H1 (cell line): ENCODE measurements at regions not wholly inside any gene's neighbourhood (a gene's known extent, or its start where the extent isn't known, plus 50 kb on each side); places are given as distances from the start of the nearest gene placed in this dataset.

Experiments
- CTCF ChIA-PET: fragments of 300-600 bp; sonication (Branson Sonifier 250); formaldehyde crosslinking; loops from one replicate; lab custom pipeline; 2021; ENCODE audit not compliant: partially characterized antibody; lab: Charles Lee
- POLR2A ChIA-PET: fragments of 300-600 bp; sonication (Branson Sonifier 250); formaldehyde crosslinking; loops from one replicate; lab custom pipeline; 2021; ENCODE audit warnings: inconsistent platforms; ENCODE audit not compliant: partially characterized antibody; lab: Charles Lee
- DNase-seq, 2 experiments: peaks; one replicate each; pipeline versions ENCODE4 v3.0.0 to v3.0.0-alpha.2; 2010 to 2022; ENCODE audit warnings: low spot score in 2 of 2, low read depth in 1 of 2, mixed read lengths in 1 of 2
- FAIRE-seq: peaks from 2 replicates; lab custom pipeline; 2011; peaks lifted over from hg19 to GRCh38; lab: Jason Lieb, UNC
- H2AFZ ChIP-seq: 2 replicates; pipeline ENCODE4 v1.8.1; 2012; ENCODE audit warnings: low read length, inconsistent platforms
- H2AK5ac ChIP-seq: 2 replicates; pipeline ENCODE4 v1.6.1; 2013; ENCODE audit warnings: low read depth, low read length
- H2BK120ac ChIP-seq: replicated peaks from 2 replicates; pipeline ENCODE3; 2013; ENCODE audit warnings: low read depth, low read length, inconsistent platforms
- H2BK12ac ChIP-seq: 2 replicates; pipeline ENCODE4 v1.6.1; 2013; ENCODE audit warnings: low read depth, low read length
- H2BK15ac ChIP-seq: 2 replicates; pipeline ENCODE4 v1.6.1; 2013; ENCODE audit warnings: low read length
- H2BK20ac ChIP-seq: 2 replicates; pipeline ENCODE4 v1.6.1; 2013; ENCODE audit warnings: low read length
- H2BK5ac ChIP-seq: 2 replicates; pipeline ENCODE4 v1.6.1; 2013; ENCODE audit warnings: low read depth, low read length
- H3K14ac ChIP-seq: 2 replicates; pipeline ENCODE4 v1.6.1; 2013; ENCODE audit warnings: inconsistent platforms; ENCODE audit not compliant: insufficient read length
- H3K18ac ChIP-seq: 2 replicates; pipeline ENCODE4 v1.6.1; 2013; ENCODE audit warnings: low read length; ENCODE audit errors: extremely low read depth
- H3K23ac ChIP-seq: 2 replicates; pipeline ENCODE4 v1.6.1; 2013; ENCODE audit warnings: inconsistent platforms; ENCODE audit not compliant: insufficient read length
- H3K23me2 ChIP-seq: 2 replicates; pipeline ENCODE4 v1.6.1; 2013; ENCODE audit warnings: low read depth, low read length
- H3K27ac ChIP-seq: 2 replicates; pipeline ENCODE4 v1.6.1; 2011; ENCODE audit warnings: low read depth, low read length, inconsistent platforms
- H3K27me3 ChIP-seq, 4 experiments: replicated peaks in 1 of 4; 1 replicate in 1 of 4; 2 replicates in 3 of 4; pipeline versions ENCODE4 v1.6.1 to v1.8.1; 2011 to 2013; ENCODE audit warnings: low read length in 3 of 4, mild to moderate bottlenecking in 3 of 4, inconsistent platforms in 2 of 4, mixed read lengths in 2 of 4, moderate library complexity in 1 of 4; ENCODE audit not compliant: control insufficient read depth in 3 of 4, insufficient read depth in 3 of 4; ENCODE audit errors: extremely low read depth in 1 of 4
- H3K36me3 ChIP-seq, 4 experiments: 2 replicates each; pipeline versions ENCODE4 v1.6.1 to v1.8.1; 2011 to 2013; ENCODE audit warnings: mild to moderate bottlenecking in 4 of 4, low read length in 3 of 4, moderate library complexity in 2 of 4, control low read depth in 1 of 4, inconsistent platforms in 1 of 4; ENCODE audit not compliant: insufficient read depth in 4 of 4, control insufficient read depth in 2 of 4
- H3K4ac ChIP-seq: replicated peaks from 2 replicates; pipeline ENCODE3; 2013; ENCODE audit warnings: low read length, low read depth, mixed read lengths, inconsistent platforms; ENCODE audit not compliant: insufficient read length
- H3K4me1 ChIP-seq, 4 experiments: replicated peaks in 1 of 4; 1 replicate in 1 of 4; 2 replicates in 3 of 4; pipeline versions ENCODE4 v1.6.1 to v1.8.1; 2011 to 2013; ENCODE audit warnings: low read length in 3 of 4, inconsistent platforms in 2 of 4, mixed read lengths in 1 of 4; ENCODE audit not compliant: insufficient read depth in 4 of 4, control insufficient read depth in 3 of 4
- H3K4me2 ChIP-seq, 2 experiments: 2 replicates each; pipeline versions ENCODE4 v1.6.1 to v1.8.1; 2011 to 2013; ENCODE audit warnings: low read depth in 2 of 2, low read length in 2 of 2, control low read depth in 1 of 2, inconsistent platforms in 1 of 2, mild to moderate bottlenecking in 1 of 2; ENCODE audit not compliant: insufficient read depth in 1 of 2
- H3K4me3 ChIP-seq, 4 experiments: fragments of 200-600, 300-600 bp in 1 of 4; sonication (generic), shearing (Covaris generic), sonication (Bioruptor Twin) in 1 of 4; 2 replicates each; pipeline versions ENCODE4 v1.5.1 to v1.8.1; 2011 to 2016; ENCODE audit warnings: low read length in 4 of 4, low read depth in 3 of 4, control low read depth in 2 of 4, inconsistent platforms in 2 of 4, mild to moderate bottlenecking in 2 of 4, mixed read lengths in 1 of 4, moderate library complexity in 1 of 4; ENCODE audit not compliant: insufficient read depth in 2 of 4; ENCODE audit errors: extremely low read depth in 1 of 4
- H3K56ac ChIP-seq: replicated peaks from 2 replicates; pipeline ENCODE3; 2013; ENCODE audit warnings: low read depth, mild to moderate bottlenecking, mixed read lengths, low read length, inconsistent platforms; ENCODE audit not compliant: insufficient read length
- H3K79me1 ChIP-seq: 2 replicates; pipeline ENCODE4 v1.6.1; 2013; ENCODE audit warnings: low read depth, low read length, control low read depth
- H3K79me2 ChIP-seq, 2 experiments: 2 replicates each; pipeline versions ENCODE4 v1.6.1 to v1.8.1; 2012 to 2013; ENCODE audit warnings: low read length in 2 of 2, mild to moderate bottlenecking in 2 of 2, inconsistent platforms in 1 of 2; ENCODE audit not compliant: insufficient read depth in 2 of 2, control insufficient read depth in 1 of 2
- H3K9ac ChIP-seq, 4 experiments: replicated peaks in 1 of 4; 1 replicate in 1 of 4; 2 replicates in 3 of 4; pipeline versions ENCODE4 v1.6.1 to v1.8.1; 2011 to 2013; ENCODE audit warnings: low read depth in 3 of 4, low read length in 3 of 4, control low read depth in 2 of 4, mild to moderate bottlenecking in 2 of 4, moderate library complexity in 2 of 4, inconsistent platforms in 1 of 4; ENCODE audit errors: extremely low read depth in 1 of 4
- H3K9me3 ChIP-seq, 2 experiments: 2 replicates each; pipeline versions ENCODE4 v1.6.1 to v1.8.1; 2012 to 2013; ENCODE audit warnings: mild to moderate bottlenecking in 2 of 2, moderate library complexity in 2 of 2, control low read depth in 1 of 2, inconsistent platforms in 1 of 2, low read depth in 1 of 2, low read length in 1 of 2, mixed read lengths in 1 of 2; ENCODE audit not compliant: insufficient read depth in 2 of 2
- H4K20me1 ChIP-seq, 2 experiments: replicated peaks in 1 of 2; 2 replicates each; pipeline versions ENCODE3 to v1.8.1; 2011 to 2013; ENCODE audit warnings: inconsistent platforms in 2 of 2, low read length in 2 of 2, mild to moderate bottlenecking in 1 of 2; ENCODE audit not compliant: insufficient read depth in 2 of 2, control insufficient read depth in 1 of 2
- H4K5ac ChIP-seq: 2 replicates; pipeline ENCODE4 v1.6.1; 2013; ENCODE audit warnings: low read length, low read depth, mixed read lengths, inconsistent platforms; ENCODE audit not compliant: insufficient read length
- H4K8ac ChIP-seq: 2 replicates; pipeline ENCODE4 v1.8.0; 2013; ENCODE audit warnings: mild to moderate bottlenecking, moderate library complexity, low read length, inconsistent platforms; ENCODE audit not compliant: insufficient read depth; ENCODE audit errors: extremely low read depth
- H4K91ac ChIP-seq: replicated peaks from 2 replicates; pipeline ENCODE3; 2013; ENCODE audit warnings: low read length, mixed read lengths, inconsistent platforms; ENCODE audit not compliant: insufficient read length
- BACH1 ChIP-seq: IDR thresholded peaks from 2 replicates; pipeline ENCODE4 v1.6.1; 2012; ENCODE audit warnings: low read length, improper control_type of control experiment
- CHD1 ChIP-seq: IDR thresholded peaks from 2 replicates; pipeline ENCODE4 v1.6.1; 2012; ENCODE audit warnings: low read depth, low read length, improper control_type of control experiment
- CHD2 ChIP-seq: IDR thresholded peaks from 2 replicates; pipeline ENCODE4 v1.6.1; 2012; ENCODE audit warnings: low read length, improper control_type of control experiment
- EP300 ChIP-seq, 2 experiments: IDR thresholded peaks; 1 replicate in 1 of 2; 2 replicates in 1 of 2; pipeline ENCODE4 v1.6.1; 2011 to 2012; ENCODE audit warnings: low read depth in 2 of 2, low read length in 2 of 2, mild to moderate bottlenecking in 2 of 2, borderline replicate concordance in 1 of 2, inconsistent platforms in 1 of 2, moderate library complexity in 1 of 2
- FOSL1 ChIP-seq: IDR thresholded peaks from 2 replicates; pipeline ENCODE4 v1.6.1; 2011; ENCODE audit warnings: mild to moderate bottlenecking, low read depth, low read length, moderate library complexity; ENCODE audit not compliant: insufficient read depth
- NRF1 ChIP-seq: IDR thresholded peaks from 2 replicates; pipeline ENCODE4 v1.6.1; 2011; ENCODE audit warnings: mild to moderate bottlenecking, low read depth, low read length, improper control_type of control experiment
- RFX5 ChIP-seq: IDR thresholded peaks from 2 replicates; pipeline ENCODE4 v1.6.1; 2011; ENCODE audit warnings: low read depth, low read length, improper control_type of control experiment, borderline replicate concordance
- TCF12 ChIP-seq: IDR thresholded peaks from 2 replicates; pipeline ENCODE4 v1.6.1; 2011; ENCODE audit warnings: low read depth, mild to moderate bottlenecking, low read length
- WGBS, 2 experiments: shearing (Covaris generic) in 1 of 2; methylation state at CpG; one replicate each; pipeline versions ENCODE4 v1.1.6 to v1.1.7; 2013 to 2015; ENCODE audit warnings: low lambda C conversion rate in 2 of 2, mixed read lengths in 2 of 2, inconsistent platforms in 1 of 2, low coverage in 1 of 2, missing lambda C conversion rate in 1 of 2; ENCODE audit not compliant: insufficient replicate concordance in 2 of 2, insufficient coverage in 1 of 2, insufficient read length in 1 of 2; ENCODE audit errors: extremely low coverage in 1 of 2, missing lambda C conversion rate in 1 of 2; 5-methylcytosine and 5-hydroxymethylcytosine counted together

DNA sequence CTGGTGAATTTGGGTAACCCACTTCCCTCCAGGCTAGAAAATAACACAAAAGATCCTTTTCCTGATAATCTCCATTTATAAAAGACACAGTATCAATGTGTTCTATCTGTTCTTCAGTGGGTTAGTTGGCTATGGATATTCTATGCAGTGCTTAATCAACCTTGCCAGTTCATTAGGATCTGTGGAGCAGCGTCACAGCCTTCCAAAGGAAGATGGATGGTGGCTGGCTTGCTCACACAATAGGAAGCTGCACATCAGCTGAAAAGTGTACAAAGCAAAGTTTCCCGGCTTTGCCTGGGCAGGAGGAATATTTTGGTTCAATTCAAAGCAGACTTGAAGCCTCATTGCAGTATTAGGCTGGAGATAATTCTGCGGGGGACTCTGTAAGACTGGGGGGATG, 70.3 kb upstream of the CA10 start:
- ChIA-PET POLR2A (no interaction called here), CTCF (interaction anchor here (0.6 kb wide), 1 partner anchor 8 kb away, joined by 4 read pairs; no protein-coding TSS in a partner anchor)
- Histone ChIP-seq H3K4ac (no peak overlapping the region), H3K79me2 (no peaks in the 10 kb centered on the region), H3K4me1 (no peaks in the 10 kb centered on the region), H4K91ac (no peak overlapping the region), H3K79me1 (no peaks in the 10 kb centered on the region), H3K23ac (no peak overlapping the region), H3K9me3 (no peaks in the 10 kb centered on the region), H2AFZ (no peak overlapping the region), H3K27ac (no peak overlapping the region), H4K8ac (no peak overlapping the region), H3K14ac (no peak overlapping the region), H3K18ac (no peak overlapping the region), H2BK12ac (no peak overlapping the region), H2BK5ac (no peak overlapping the region), H3K27me3 (no peaks in the 10 kb centered on the region), H3K9ac (no peak overlapping the region), H4K20me1 (no peaks in the 10 kb centered on the region), H3K56ac (no peak overlapping the region), H3K4me2 (no peak overlapping the region), H3K36me3 (no peaks in the 10 kb centered on the region), H3K23me2 (no peaks in the 10 kb centered on the region), H2AK5ac (no peak overlapping the region), H4K5ac (no peak overlapping the region), H2BK20ac (no peak overlapping the region), H2BK120ac (no peak overlapping the region), H3K4me3 (no peak overlapping the region), H2BK15ac (no peak overlapping the region)
- DNase-seq (no peak), FAIRE-seq (no peak)
- WGBS, 2 experiments: 91% methylated on average over 3 of the region's 3 CpGs; no CpG with 5 or more reads in 1 of the 2 experiments
- TF ChIP-seq RFX5: no peak
- no peak for TF ChIP-seq EP300 (IDR thresholded peaks at IDR 0.05; ENCODE audit: borderline replicate concordance in 1 of 2, low read depth in 2 of 2, low read length in 2 of 2)
- TF ChIP-seq TCF12: no peak
- no peak for TF ChIP-seq CHD1
- no peak for TF ChIP-seq FOSL1
- no peak for TF ChIP-seq CHD2
- TF ChIP-seq BACH1: no peak
- TF ChIP-seq NRF1: no peak
